OCI-LY7 (cell line): ENCODE measurements at regions not wholly inside any gene's neighbourhood (a gene's known extent, or its start where the extent isn't known, plus 50 kb on each side); places are given as distances from the start of the nearest gene placed in this dataset.

ENCODE experiments used
- BruUV-seq: library from RNA; stranded (reverse); fragments of 400-500 nt; replicated peaks from 2 replicates; lab custom pipeline; 2021; lab: Mats Ljungman, UMichigan
- CTCF ChIA-PET: fragments of 300-600 bp; sonication (Branson Sonifier 250); formaldehyde crosslinking; loops from one replicate; lab custom pipeline; 2022; ENCODE audit warnings: antibody characterized with exemption; ENCODE audit not compliant: unreplicated experiment; lab: Charles Lee
- POLR2A ChIA-PET: fragments of 300-600 bp; sonication (Branson Sonifier 250); formaldehyde crosslinking; loops from one replicate; lab custom pipeline; 2022; ENCODE audit warnings: antibody characterized with exemption; lab: Charles Lee
- DNase-seq: peaks from one replicate; pipeline ENCODE4 v3.0.0-alpha.2; 2015; ENCODE audit warnings: low spot score
- H2AFZ ChIP-seq: fragments of 200-600 bp; sonication (generic), shearing (Covaris generic); 2 replicates; pipeline ENCODE4 v1.6.1; 2014; ENCODE audit warnings: mild to moderate bottlenecking, antibody characterized with exemption, low read length, moderate library complexity
- H3K27ac ChIP-seq: fragments of 200-600 bp; sonication (generic); 2 replicates; pipeline ENCODE4 v1.5.1; 2014; ENCODE audit warnings: mixed run types, low read depth, mild to moderate bottlenecking, moderate library complexity, low read length, inconsistent platforms; ENCODE audit not compliant: poor library complexity, severe bottlenecking
- H3K36me3 ChIP-seq: fragments of 200-600 bp; sonication (generic); 2 replicates; pipeline ENCODE4 v1.6.1; 2014; ENCODE audit warnings: mild to moderate bottlenecking, antibody characterized with exemption, low read length, moderate library complexity, mixed read lengths; ENCODE audit not compliant: insufficient read depth
- H3K4me1 ChIP-seq: fragments of 200-600 bp; sonication (generic); 2 replicates; pipeline ENCODE4 v1.5.1; 2014; ENCODE audit warnings: mild to moderate bottlenecking, low read length; ENCODE audit not compliant: insufficient read depth, poor library complexity, severe bottlenecking
- H3K4me2 ChIP-seq: fragments of 200-600 bp; sonication (generic); 2 replicates; pipeline ENCODE4 v1.6.1; 2014; ENCODE audit warnings: mild to moderate bottlenecking, low read length
- H3K4me3 ChIP-seq: fragments of 200-600 bp; sonication (generic); 2 replicates; pipeline ENCODE4 v1.5.1; 2014; ENCODE audit warnings: mild to moderate bottlenecking, low read depth, low read length; ENCODE audit not compliant: poor library complexity, severe bottlenecking
- H3K79me2 ChIP-seq: fragments of 200-600 bp; sonication (generic); 2 replicates; pipeline ENCODE4 v1.6.1; 2016; ENCODE audit warnings: low read depth, mild to moderate bottlenecking, low read length, moderate library complexity, mixed read lengths; ENCODE audit not compliant: insufficient read depth
- H3K9me2 ChIP-seq: fragments of 200-600 bp; sonication (generic); 2 replicates; pipeline ENCODE4 v1.6.1; 2016; ENCODE audit warnings: mild to moderate bottlenecking, low read length, mixed read lengths; ENCODE audit not compliant: insufficient read depth
- H3K9me3 ChIP-seq: fragments of 200-600 bp; sonication (generic); 2 replicates; pipeline ENCODE4 v1.6.1; 2014; ENCODE audit warnings: mild to moderate bottlenecking, mixed run types, low read length, mixed read lengths
- H4K20me1 ChIP-seq: fragments of 200-600 bp; sonication (generic); 2 replicates; pipeline ENCODE4 v1.6.1; 2014; ENCODE audit warnings: mild to moderate bottlenecking, antibody characterized with exemption, low read length, moderate library complexity, mixed read lengths; ENCODE audit not compliant: insufficient read depth
- CTCF ChIP-seq: fragments of 200-600 bp; sonication (generic); conservative IDR thresholded peaks from 2 replicates; pipeline ENCODE4 v1.5.1; 2014; ENCODE audit warnings: mild to moderate bottlenecking, antibody characterized with exemption, low read length, moderate library complexity, mixed read lengths
- EZH2phosphoT487 ChIP-seq: fragments of 200-600 bp; sonication (generic); IDR thresholded peaks from 2 replicates; pipeline ENCODE4 v1.6.1; 2018; ENCODE audit warnings: low read depth, borderline replicate concordance, mild to moderate bottlenecking, mixed run types, antibody characterized with exemption, low read length, moderate library complexity, mixed read lengths
- intact Hi-C: fragments of 100-400 bp; cut with micrococcal nuclease; formaldehyde crosslinking; loops from one replicate; pipeline ENCODE4 v1.10.0; 2022; ENCODE audit not compliant: unreplicated experiment

DNA sequence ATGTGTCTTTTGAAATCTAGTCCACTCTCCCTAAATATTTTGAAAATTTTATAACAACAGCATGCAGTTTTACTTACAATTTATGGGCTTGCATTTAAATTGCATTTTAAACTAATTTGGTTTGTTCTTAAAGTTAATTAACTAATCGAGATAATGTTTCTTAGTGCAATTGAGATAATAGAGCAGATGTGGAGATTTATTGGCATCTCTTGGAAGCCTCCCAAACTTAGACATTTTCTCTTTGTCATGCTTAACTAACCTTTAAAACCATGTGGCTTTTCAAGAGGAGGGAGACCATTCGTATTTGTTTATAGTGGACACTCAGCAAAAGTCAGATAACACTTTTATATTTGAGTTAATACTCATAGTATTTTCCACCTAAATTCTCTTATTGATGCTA, 887.0 kb upstream of the CELF2 start:
- H3K36me3 ChIP-seq: no peaks in the 10 kb centered on the region
- H3K27ac ChIP-seq: no peak overlapping the region
- no peak for DNase-seq
- BruUV-seq: no TSS peak
- TF ChIP-seq CTCF: no peak
- POLR2A ChIA-PET: interaction anchor here (0.7 kb wide), 2 partner anchors 27 to 113 kb away, joined by 3 to 6 read pairs; no protein-coding TSS in a partner anchor
- no peak overlapping the region for H3K4me3 ChIP-seq
- no peaks in the 10 kb centered on the region for H3K9me3 ChIP-seq
- H2AFZ ChIP-seq: no peak overlapping the region
- H3K4me2 ChIP-seq: no peak overlapping the region
- no peaks in the 10 kb centered on the region for H3K4me1 ChIP-seq
- H3K79me2 ChIP-seq: no peaks in the 10 kb centered on the region
- H3K9me2 ChIP-seq: no peaks in the 10 kb centered on the region
- intact Hi-C loops: no loop called here
- CTCF ChIA-PET: no interaction called here
- H4K20me1 ChIP-seq: no peaks in the 10 kb centered on the region

GRCh38 chr10:10132009-10132408, 885.7 kb upstream of the CELF2 start:
- H3K9me3 ChIP-seq: no peaks in the 10 kb centered on the region

GRCh38 chr10:10133281-10133680, 884.4 kb upstream of the CELF2 start:
- no peak overlapping the region for H3K27ac ChIP-seq
- DNase-seq: no peak
- H3K9me3 ChIP-seq: no peaks in the 10 kb centered on the region
- CTCF ChIA-PET: no interaction called here
- no peak overlapping the region for H2AFZ ChIP-seq
- H3K4me3 ChIP-seq: no peak overlapping the region
- H3K79me2 ChIP-seq: no peaks in the 10 kb centered on the region
- POLR2A ChIA-PET: interaction anchor here (1.1 to 1.2 kb wide), 2 partner anchors 9 to 11 kb away, joined by 4 to 5 read pairs; no protein-coding TSS in a partner anchor
- no peaks in the 10 kb centered on the region for H3K4me1 ChIP-seq
- H3K9me2 ChIP-seq: no peaks in the 10 kb centered on the region
- no peak for TF ChIP-seq CTCF
- no peak for TF ChIP-seq EZH2phosphoT487
- H4K20me1 ChIP-seq: no peaks in the 10 kb centered on the region
- intact Hi-C loops: no loop called here
- H3K4me2 ChIP-seq: no peak overlapping the region
- no peaks in the 10 kb centered on the region for H3K36me3 ChIP-seq
- BruUV-seq: no TSS peak

More at GRCh38 chr10:10132009-10132408, 885.7 kb upstream of the CELF2 start:
- Histone ChIP-seq H3K4me2 (no peak overlapping the region), H3K4me3 (no peak overlapping the region), H3K36me3 (no peaks in the 10 kb centered on the region), H4K20me1 (no peaks in the 10 kb centered on the region), H3K79me2 (no peaks in the 10 kb centered on the region), H3K4me1 (no peaks in the 10 kb centered on the region), H3K9me2 (no peaks in the 10 kb centered on the region), H2AFZ (no peak overlapping the region), H3K27ac (no peak overlapping the region)
- CTCF ChIA-PET: no interaction called here
- BruUV-seq: no TSS peak
- TF ChIP-seq CTCF: no peak
- no peak for TF ChIP-seq EZH2phosphoT487
- intact Hi-C loops: no loop called here
- no peak for DNase-seq
- POLR2A ChIA-PET: no interaction called here
